Right atrium auricular region (tissue), 2 donors: ENCODE measurements at regions not wholly inside any gene's neighbourhood (a gene's known extent, or its start where the extent isn't known, plus 50 kb on each side); places are given as distances from the start of the nearest gene placed in this dataset.

Experiments
- DNase-seq: peaks from one replicate; pipeline ENCODE4 v3.0.0-alpha.2; 2019; ENCODE audit warnings: low spot score
- H3K27ac ChIP-seq, 2 donors: fragments of 200-600 bp; sonication (generic); 1 replicate in 1 of 2; 2 replicates in 1 of 2; pipeline ENCODE4 v1.5.1; 2016 to 2019
- H3K27me3 ChIP-seq, 2 donors: fragments of 200-600 bp; sonication (generic); one replicate each; pipeline versions ENCODE4 v1.5.1 to v1.6.0; 2017 to 2019
- H3K36me3 ChIP-seq: fragments of 200-600 bp; sonication (generic); one replicate; pipeline ENCODE4 v1.5.1; 2016
- H3K4me1 ChIP-seq, 2 donors: fragments of 200-600 bp; sonication (generic); one replicate each; pipeline versions ENCODE4 v1.5.1 to v1.6.0; 2017 to 2019
- H3K4me3 ChIP-seq, 2 donors: fragments of 200-600 bp; sonication (generic); 1 replicate in 1 of 2; 2 replicates in 1 of 2; pipeline ENCODE4 v1.5.1; 2017 to 2019; ENCODE audit warnings: mild to moderate bottlenecking in 1 of 2, moderate library complexity in 1 of 2
- H3K9me3 ChIP-seq, 2 donors: fragments of 200-600 bp; sonication (generic); one replicate each; pipeline ENCODE4 v1.5.1; 2019
- CTCF ChIP-seq, 2 donors: fragments of 200-600 bp; sonication (generic); IDR thresholded peaks; one replicate each; pipeline ENCODE4 v1.5.1; 2019; ENCODE audit warnings: antibody characterized with exemption in 2 of 2

DNA sequence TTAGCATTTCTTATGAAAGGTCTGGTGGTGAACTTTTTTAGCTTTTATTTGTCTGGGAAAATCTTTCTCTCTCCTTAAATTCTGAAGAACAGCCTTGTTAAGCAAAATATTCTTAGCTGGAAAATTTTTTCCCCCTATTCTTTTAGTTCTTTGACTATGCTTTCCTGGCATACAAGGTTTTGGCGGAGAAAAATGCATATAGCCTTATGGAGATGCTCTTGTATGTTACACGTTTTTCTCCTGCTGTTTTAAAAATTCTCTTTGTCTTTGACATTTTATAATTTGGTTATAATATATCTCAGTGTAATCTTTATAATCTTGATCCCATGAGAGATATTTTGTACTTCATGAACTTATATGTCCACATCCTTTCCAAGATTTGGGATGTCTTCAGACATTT lies 1190.4 kb upstream of the ZEB2 start:
- Histone ChIP-seq H3K27ac (no peak overlapping the region), H3K4me1 (no peaks in the 10 kb centered on the region), H3K4me3 (no peak overlapping the region), H3K36me3 (no peaks in the 10 kb centered on the region), H3K9me3 (peaks cover 0 to 24% of the 10 kb centered on the region in 2 donors), H3K27me3 (no peaks in the 10 kb centered on the region)
- DNase-seq = no peak
- TF ChIP-seq CTCF (IDR thresholded peaks at IDR 0.05) = no peak

DNA sequence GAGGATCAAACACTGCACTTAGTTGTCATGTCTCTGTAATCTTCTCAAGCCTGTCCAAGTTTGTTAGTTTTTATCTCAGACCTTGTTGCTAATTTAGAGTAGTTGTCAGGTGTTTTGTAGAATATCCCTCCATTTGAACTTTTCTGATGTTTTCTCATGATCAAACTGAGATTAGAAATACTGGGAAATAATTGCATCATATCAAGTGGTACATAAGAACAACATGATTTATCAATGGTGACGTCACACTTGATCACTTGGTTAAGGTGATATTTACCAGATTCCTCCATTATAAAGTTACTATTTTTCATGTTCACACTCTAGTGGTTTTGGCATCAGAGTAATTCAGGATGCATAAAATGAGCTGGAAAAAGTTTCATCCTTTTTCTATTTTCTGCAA lies 1182.4 kb upstream of the ZEB2 start:
- H3K9me3 ChIP-seq = peaks cover 0 to 14% of the 10 kb centered on the region in 2 donors
- H3K27ac ChIP-seq = no peak overlapping the region
- no peak for TF ChIP-seq CTCF (IDR thresholded peaks at IDR 0.05)
- H3K27me3 ChIP-seq = no peaks in the 10 kb centered on the region
- H3K4me3 ChIP-seq = no peak overlapping the region
- DNase-seq = no peak
- no peaks in the 10 kb centered on the region for H3K36me3 ChIP-seq
- no peaks in the 10 kb centered on the region for H3K4me1 ChIP-seq

DNA sequence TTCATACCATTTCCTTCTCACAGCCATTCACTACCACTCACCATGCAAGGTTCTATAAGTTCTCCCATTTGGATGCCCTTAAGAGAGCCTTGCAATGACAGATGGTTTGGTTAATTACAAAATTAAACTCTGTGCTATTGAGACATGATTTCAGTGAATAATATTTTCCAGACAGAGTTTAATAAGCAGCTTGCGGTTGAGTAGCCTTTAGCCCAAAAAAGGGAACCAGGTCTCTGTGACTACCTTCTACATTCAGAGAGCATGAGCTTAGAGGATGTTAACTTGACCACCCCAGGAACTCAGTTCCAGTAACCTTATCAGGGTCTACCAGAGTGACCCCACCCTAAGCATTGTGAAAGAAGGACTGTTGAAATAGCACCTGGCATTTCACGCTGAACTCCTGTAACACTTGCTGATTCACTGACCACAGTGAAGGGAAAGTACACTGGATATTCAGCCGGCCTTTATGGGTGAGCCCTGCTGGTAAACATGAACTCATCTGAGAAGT lies 1173.1 kb upstream of the ZEB2 start:
- H3K9me3 ChIP-seq = no peaks in the 10 kb centered on the region
- H3K36me3 ChIP-seq = no peaks in the 10 kb centered on the region
- DNase-seq = no peak
- no peak overlapping the region for H3K27ac ChIP-seq
- H3K4me3 ChIP-seq = no peak overlapping the region
- no peak for TF ChIP-seq CTCF (IDR thresholded peaks at IDR 0.05)
- no peaks in the 10 kb centered on the region for H3K27me3 ChIP-seq
- H3K4me1 ChIP-seq = no peaks in the 10 kb centered on the region

- no peaks in the 10 kb centered on the region for H3K27me3 ChIP-seq
- H3K4me3 ChIP-seq = no peak overlapping the region
- H3K9me3 ChIP-seq = no peaks in the 10 kb centered on the region
- H3K36me3 ChIP-seq = no peaks in the 10 kb centered on the region
- H3K27ac ChIP-seq = no peak overlapping the region
- no peaks in the 10 kb centered on the region for H3K4me1 ChIP-seq
- no peak for TF ChIP-seq CTCF (IDR thresholded peaks at IDR 0.05)
- no peak for DNase-seq
These were observed 1171.7 kb upstream of the ZEB2 start for GRCh38 chr2:145691659-145692058.

DNA sequence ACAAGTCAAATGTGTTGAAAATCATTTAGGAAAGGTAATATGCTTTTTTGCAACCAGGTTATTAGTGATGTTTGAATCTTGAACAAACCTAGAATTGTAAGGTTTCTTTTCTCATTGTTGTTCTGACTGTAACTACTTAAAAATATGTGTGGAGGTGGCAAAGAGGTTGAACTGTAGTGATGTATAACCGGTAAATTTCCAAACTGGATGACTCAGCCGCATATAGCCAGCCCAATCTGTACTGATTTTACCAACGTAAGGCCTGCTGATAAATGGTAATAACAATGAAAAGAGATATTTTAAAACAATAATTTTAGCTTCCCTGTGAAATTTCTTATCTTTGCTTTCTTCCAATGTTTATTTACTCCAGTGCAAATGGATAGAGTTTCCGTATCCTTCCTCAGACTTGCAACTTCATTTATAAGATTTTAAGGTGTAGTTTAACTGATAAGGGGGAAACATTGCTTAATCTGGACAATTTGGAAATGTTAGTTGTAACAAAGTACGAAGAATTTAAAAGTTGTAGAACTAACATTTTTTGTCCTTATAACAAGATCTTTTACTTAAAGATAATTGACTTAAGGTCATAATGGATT lies 1170.4 kb upstream of the ZEB2 start:
- Histone ChIP-seq H3K4me3 (no peak overlapping the region), H3K27ac (no peak overlapping the region), H3K9me3 (no peaks in the 10 kb centered on the region), H3K36me3 (no peaks in the 10 kb centered on the region), H3K4me1 (no peaks in the 10 kb centered on the region), H3K27me3 (no peaks in the 10 kb centered on the region)
- no peak for DNase-seq
- no peak for TF ChIP-seq CTCF (IDR thresholded peaks at IDR 0.05)

DNA sequence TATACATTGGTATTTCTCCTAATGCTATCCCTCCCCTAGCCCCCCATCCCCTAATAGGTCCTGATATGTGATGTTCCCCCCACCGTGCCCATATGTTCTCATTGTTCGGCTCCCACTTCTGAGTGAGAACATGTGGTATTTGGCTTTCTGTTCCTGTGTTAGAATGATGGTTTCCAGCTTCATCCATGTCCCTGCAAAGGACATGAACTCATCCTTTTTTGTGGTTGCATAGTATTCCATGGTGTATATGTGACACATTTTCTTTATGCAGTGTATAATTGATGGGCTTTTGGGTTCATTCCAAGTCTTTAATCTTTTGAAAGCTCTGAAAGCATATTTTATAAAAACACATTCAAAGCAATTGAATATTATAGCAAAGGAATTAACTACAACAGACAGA lies 1169.4 kb upstream of the ZEB2 start:
- no peak overlapping the region for H3K4me3 ChIP-seq
- no peaks in the 10 kb centered on the region for H3K27me3 ChIP-seq
- no peak for TF ChIP-seq CTCF (IDR thresholded peaks at IDR 0.05)
- H3K4me1 ChIP-seq = no peaks in the 10 kb centered on the region
- H3K9me3 ChIP-seq = no peaks in the 10 kb centered on the region
- no peak for DNase-seq
- no peaks in the 10 kb centered on the region for H3K36me3 ChIP-seq
- H3K27ac ChIP-seq = no peak overlapping the region
